ENCODE measurements at regions not wholly inside any gene's neighbourhood (a gene's known extent, or its start where the extent isn't known, plus 50 kb on each side); places are given as distances from the start of the nearest gene placed in this dataset.

GRCh38 chr11:90555477-90555876 lies 332.6 kb upstream of the CHORDC1 start:
- no peak for TF ChIP-seq CTCF (IDR thresholded peaks at IDR 0.05)
- TF ChIP-seq POLR2A (IDR thresholded peaks at IDR 0.05) = no peak
- TF ChIP-seq EP300 (IDR thresholded peaks at IDR 0.05) = no peak
- no peak for TF ChIP-seq POLR2AphosphoS5 (IDR thresholded peaks at IDR 0.05)
